22Rv1 (cell line): ENCODE measurements at regions not wholly inside any gene's neighbourhood (a gene's known extent, or its start where the extent isn't known, plus 50 kb on each side); places are given as distances from the start of the nearest gene placed in this dataset.

Source experiments
- CTCF ChIP-seq: fragments of 450-650 bp; IDR thresholded peaks from 2 replicates; pipeline ENCODE4 v1.5.1; 2017; ENCODE audit warnings: mild to moderate bottlenecking
- ZFX ChIP-seq: fragments of 450-650 bp; IDR thresholded peaks from 2 replicates; pipeline ENCODE4 v1.6.1; 2017; ENCODE audit warnings: antibody characterized with exemption, borderline replicate concordance

- TF ChIP-seq CTCF: no peak
- no peak for TF ChIP-seq ZFX
Observed at GRCh38 chr18:38563396-38563980, 997.9 kb upstream of the CELF4 start.
